Upper lobe of left lung (tissue), 6 donors: ENCODE measurements at regions not wholly inside any gene's neighbourhood (a gene's known extent, or its start where the extent isn't known, plus 50 kb on each side); places are given as distances from the start of the nearest gene placed in this dataset.
A peak's percentile ranks its signal among the peaks of the same experiment; 100 is the strongest.

Source experiments
- ATAC-seq, 2 donors: fragments of 200-7000 bp; cut with Tn5 transposase; one replicate each; pipeline ENCODE4 v1.9.1; 2022; ENCODE audit warnings: mild to moderate bottlenecking in 2 of 2, moderate library complexity in 2 of 2; ENCODE audit not compliant: low FRiP score in 2 of 2
- DNase-seq, 2 donors: peaks; one replicate each; pipeline ENCODE4 v3.0.0-alpha.2; 2019 to 2020
- H3K27ac ChIP-seq, 4 donors: fragments of 200-600 bp; sonication (generic); one replicate each; pipeline ENCODE4 v1.5.1; 2016 to 2019
- H3K27me3 ChIP-seq, 4 donors: fragments of 200-600 bp; sonication (generic); one replicate each; pipeline ENCODE4 v1.5.1; 2017 to 2019
- H3K36me3 ChIP-seq, 4 donors: fragments of 200-600 bp; sonication (generic); one replicate each; pipeline ENCODE4 v1.5.1; 2016 to 2019
- H3K4me1 ChIP-seq, 4 donors: fragments of 200-600 bp; sonication (generic); one replicate each; pipeline ENCODE4 v1.5.1; 2018 to 2019
- H3K4me3 ChIP-seq, 4 donors: fragments of 200-600 bp; sonication (generic); one replicate each; pipeline ENCODE4 v1.5.1; 2017 to 2019; ENCODE audit warnings: mild to moderate bottlenecking in 2 of 4, moderate library complexity in 1 of 4
- H3K9me3 ChIP-seq, 4 donors: fragments of 200-600 bp; sonication (generic); one replicate each; pipeline ENCODE4 v1.5.1; 2018 to 2019
- EP300 ChIP-seq, 4 donors: sonication (generic); formaldehyde crosslinking; IDR thresholded peaks; one replicate each; pipeline ENCODE4 v1.5.1; 2017; ENCODE audit warnings: antibody characterized with exemption in 4 of 4, control low read depth in 2 of 4
- POLR2A ChIP-seq, 4 donors: fragments of 450-650 bp; IDR thresholded peaks; one replicate each; pipeline ENCODE4 v1.5.1; 2016 to 2017; ENCODE audit warnings: antibody characterized with exemption in 4 of 4, mild to moderate bottlenecking in 2 of 4
- POLR2AphosphoS5 ChIP-seq, 2 donors: sonication (generic); formaldehyde crosslinking; IDR thresholded peaks; one replicate each; pipeline ENCODE4 v1.5.1; 2017; ENCODE audit warnings: antibody characterized with exemption in 2 of 2
- WGBS, 2 donors: methylation state at CpG; one replicate each; pipeline ENCODE4 v1.1.5; 2017 to 2018; 5-methylcytosine and 5-hydroxymethylcytosine counted together
- TF ChIP-seq, protein P1 (sequence below), 6 experiments: fragments of 450-650 bp in 4 of 6; fragments of 200-600 bp in 2 of 6; sonication (generic) in 2 of 6; IDR thresholded peaks; one replicate each; pipeline ENCODE4 v1.5.1; 2016 to 2019; ENCODE audit warnings: antibody characterized with exemption in 6 of 6
- donor health status: DM: no; HTN: no; CAD: no; lungs with moderate emphysema.
- donor health status: DM: no; HTN: yes; CAD: no; lungs with severe emphysema.

DNA sequence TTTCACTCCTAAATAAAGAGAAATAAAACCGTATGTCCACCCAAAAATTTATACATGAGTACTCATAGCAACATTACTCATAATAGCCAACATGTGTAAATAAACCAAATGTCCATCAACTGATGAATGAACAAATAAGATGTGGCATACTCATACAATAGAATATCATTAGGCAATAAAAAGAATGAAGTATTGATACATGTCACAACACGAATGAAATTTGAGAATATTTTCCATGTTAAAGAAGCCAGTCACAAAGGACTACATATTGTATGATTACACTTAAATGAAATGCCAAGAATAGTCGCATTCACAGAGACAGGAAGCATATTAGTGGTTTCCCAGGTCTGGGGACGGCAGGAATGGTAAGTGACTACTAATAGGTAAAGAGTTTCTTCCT is 869.2 kb downstream of the IGSF11 start:
- Histone ChIP-seq H3K9me3 (peaks cover 0 to 6% (median 0%) of the 10 kb centered on the region in 4 donors), H3K4me1 (no peaks in the 10 kb centered on the region), H3K27ac (no peak overlapping the region), H3K27me3 (no peaks in the 10 kb centered on the region), H3K36me3 (no peaks in the 10 kb centered on the region), H3K4me3 (no peak overlapping the region)
- TF ChIP-seq, protein P1, sequence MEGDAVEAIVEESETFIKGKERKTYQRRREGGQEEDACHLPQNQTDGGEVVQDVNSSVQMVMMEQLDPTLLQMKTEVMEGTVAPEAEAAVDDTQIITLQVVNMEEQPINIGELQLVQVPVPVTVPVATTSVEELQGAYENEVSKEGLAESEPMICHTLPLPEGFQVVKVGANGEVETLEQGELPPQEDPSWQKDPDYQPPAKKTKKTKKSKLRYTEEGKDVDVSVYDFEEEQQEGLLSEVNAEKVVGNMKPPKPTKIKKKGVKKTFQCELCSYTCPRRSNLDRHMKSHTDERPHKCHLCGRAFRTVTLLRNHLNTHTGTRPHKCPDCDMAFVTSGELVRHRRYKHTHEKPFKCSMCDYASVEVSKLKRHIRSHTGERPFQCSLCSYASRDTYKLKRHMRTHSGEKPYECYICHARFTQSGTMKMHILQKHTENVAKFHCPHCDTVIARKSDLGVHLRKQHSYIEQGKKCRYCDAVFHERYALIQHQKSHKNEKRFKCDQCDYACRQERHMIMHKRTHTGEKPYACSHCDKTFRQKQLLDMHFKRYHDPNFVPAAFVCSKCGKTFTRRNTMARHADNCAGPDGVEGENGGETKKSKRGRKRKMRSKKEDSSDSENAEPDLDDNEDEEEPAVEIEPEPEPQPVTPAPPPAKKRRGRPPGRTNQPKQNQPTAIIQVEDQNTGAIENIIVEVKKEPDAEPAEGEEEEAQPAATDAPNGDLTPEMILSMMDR (IDR thresholded peaks at IDR 0.05), result no peak
- TF ChIP-seq POLR2A (IDR thresholded peaks at IDR 0.05), result no peak
- no peak for TF ChIP-seq EP300 (IDR thresholded peaks at IDR 0.05)
- no peak for TF ChIP-seq POLR2AphosphoS5 (IDR thresholded peaks at IDR 0.05)
- ATAC-seq (no peak), DNase-seq (no peak)
- 64 to 67% methylated on average over 4 of the region's 4 CpGs for WGBS, 2 donors

DNA sequence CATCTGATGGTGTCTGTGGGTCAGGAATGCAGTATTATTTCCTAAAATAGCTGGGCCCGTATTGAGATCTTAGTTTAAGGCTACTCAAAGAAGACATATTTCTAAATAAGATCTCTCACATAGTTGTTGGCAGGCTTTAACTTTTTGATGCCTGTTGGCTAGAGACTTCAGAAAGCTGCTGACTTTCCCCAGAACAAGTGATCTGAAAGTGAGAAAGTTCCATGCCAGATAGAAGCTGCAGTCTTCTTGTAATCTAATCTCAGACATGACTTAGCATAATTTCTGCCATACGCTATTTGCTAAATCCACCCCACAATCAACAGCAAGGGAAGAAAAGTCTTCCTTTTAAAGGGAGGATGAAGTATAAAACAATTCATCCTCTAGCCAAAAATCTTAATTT is 867.1 kb downstream of the IGSF11 start:
- Histone ChIP-seq H3K27ac (no peak overlapping the region), H3K9me3 (peaks cover 0 to 12% (median 0%) of the 10 kb centered on the region in 4 donors), H3K4me3 (no peak overlapping the region), H3K27me3 (no peaks in the 10 kb centered on the region), H3K36me3 (no peaks in the 10 kb centered on the region), H3K4me1 (no peaks in the 10 kb centered on the region)
- TF ChIP-seq POLR2A (IDR thresholded peaks at IDR 0.05) (no peak), EP300 (IDR thresholded peaks at IDR 0.05) (no peak), POLR2AphosphoS5 (IDR thresholded peaks at IDR 0.05) (no peak)
- TF ChIP-seq, protein P1 (IDR thresholded peaks at IDR 0.05), result no peak
- ATAC-seq, result no peak
- WGBS, 2 donors, result 75 to 76% methylated on average over 2 of the region's 2 CpGs
- DNase-seq, result no peak

DNA sequence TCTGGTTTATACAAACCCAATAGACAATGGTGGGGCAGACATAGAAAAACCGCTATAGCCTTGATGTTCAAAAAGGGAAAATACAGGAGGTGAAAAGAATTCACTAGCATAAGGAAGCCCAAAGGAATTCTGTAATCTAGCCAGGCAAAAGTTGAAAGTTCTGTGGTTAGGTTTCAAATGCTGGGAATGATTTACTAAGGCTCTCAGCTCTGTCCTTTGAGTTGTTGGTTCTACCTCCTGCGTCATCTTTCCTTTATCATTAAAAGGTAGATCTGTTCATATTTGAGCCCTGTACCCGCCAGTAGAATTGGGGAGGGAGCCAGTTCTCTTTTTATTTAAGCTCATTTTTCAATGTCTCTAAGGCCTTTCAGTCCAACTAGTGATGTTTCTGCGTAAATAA is 866.5 kb downstream of the IGSF11 start:
- peaks cover 0 to 6% (median 0%) of the 10 kb centered on the region in 4 donors for H3K9me3 ChIP-seq
- no peaks in the 10 kb centered on the region for H3K4me1 ChIP-seq
- TF ChIP-seq, protein P1 (IDR thresholded peaks at IDR 0.05), result no peak
- TF ChIP-seq POLR2AphosphoS5 (IDR thresholded peaks at IDR 0.05), result no peak
- TF ChIP-seq POLR2A (IDR thresholded peaks at IDR 0.05), result no peak
- TF ChIP-seq EP300 (IDR thresholded peaks at IDR 0.05), result no peak
- H3K27me3 ChIP-seq, result no peaks in the 10 kb centered on the region
- DNase-seq, result no peak
- 83 to 86% methylated on average over 4 of the region's 4 CpGs for WGBS, 2 donors
- no peaks in the 10 kb centered on the region for H3K36me3 ChIP-seq
- no peak overlapping the region for H3K4me3 ChIP-seq
- H3K27ac ChIP-seq, result no peak overlapping the region
- no peak for ATAC-seq

DNA sequence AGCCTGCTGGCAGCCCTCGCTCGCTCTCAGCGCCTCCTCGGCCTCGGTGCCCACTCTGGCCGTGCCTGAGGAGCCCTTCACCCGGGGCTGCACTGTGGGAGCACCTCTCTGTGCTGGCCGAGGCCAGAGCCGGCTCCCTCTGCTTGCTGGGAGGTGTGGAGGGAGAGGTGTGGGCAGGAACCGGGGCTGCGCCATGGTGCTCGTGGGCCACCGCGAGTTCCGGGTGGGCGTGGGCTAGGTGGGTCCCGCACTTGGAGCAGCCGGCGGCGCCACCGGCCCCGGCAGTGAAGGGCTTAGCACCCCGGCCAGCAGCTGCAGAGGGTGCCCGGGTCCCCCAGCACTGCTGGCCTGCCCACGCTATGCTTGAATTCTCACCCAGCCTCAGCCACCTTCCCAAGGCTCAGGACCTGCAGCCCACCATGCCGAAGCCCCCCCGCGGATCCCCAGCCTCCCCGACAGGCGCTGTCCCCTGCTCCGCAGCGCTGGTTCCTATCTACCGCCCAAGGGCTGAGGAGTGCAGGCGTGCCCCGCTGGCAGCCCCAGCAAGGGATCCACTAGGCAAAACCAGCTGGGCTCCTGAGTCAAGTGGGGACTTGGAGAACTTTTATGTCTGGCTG is 863.3 kb downstream of the IGSF11 start:
- Histone ChIP-seq H3K4me1 (no peaks in the 10 kb centered on the region), H3K9me3 (peaks cover 0 to 6% (median 0%) of the 10 kb centered on the region in 4 donors), H3K27ac (no peak overlapping the region), H3K4me3 (no peak overlapping the region), H3K36me3 (no peaks in the 10 kb centered on the region), H3K27me3 (no peaks in the 10 kb centered on the region)
- peak in 1 of 2 donors; percentile 80 for DNase-seq
- peak in 1 of 2 donors; percentile 38 for ATAC-seq
- TF ChIP-seq POLR2AphosphoS5 (IDR thresholded peaks at IDR 0.05) (no peak), POLR2A (IDR thresholded peaks at IDR 0.05) (no peak), EP300 (IDR thresholded peaks at IDR 0.05) (no peak)
- TF ChIP-seq, protein P1 (IDR thresholded peaks at IDR 0.05), result no peak
- 91 to 96% methylated on average over 13 to 31 of the region's 35 CpGs for WGBS, 2 donors

DNA sequence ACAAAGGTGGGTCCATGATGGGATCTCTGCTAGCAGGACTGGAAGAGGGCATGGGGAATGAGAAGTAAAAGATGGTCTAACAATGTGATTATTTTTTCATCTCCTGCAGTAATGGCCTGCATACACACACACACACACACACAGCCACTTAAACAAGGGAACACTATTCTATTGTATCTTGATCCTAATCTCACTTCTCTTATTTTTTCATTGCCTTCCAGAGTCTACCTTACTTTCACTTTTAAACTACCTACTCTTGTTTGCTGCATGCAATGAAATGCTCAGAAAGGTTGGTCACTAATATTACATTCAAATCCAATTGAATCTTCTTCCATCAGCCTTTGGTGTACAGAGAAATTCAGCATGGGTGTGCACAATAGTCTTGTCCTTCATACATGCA is 853.8 kb downstream of the IGSF11 start:
- TF ChIP-seq, protein P1 (IDR thresholded peaks at IDR 0.05), result no peak
- TF ChIP-seq EP300 (IDR thresholded peaks at IDR 0.05) (no peak), POLR2AphosphoS5 (IDR thresholded peaks at IDR 0.05) (no peak), POLR2A (IDR thresholded peaks at IDR 0.05) (no peak)
- DNase-seq, result no peak
- H3K27ac ChIP-seq, result no peak overlapping the region

More for the DNA sequence above, 853.8 kb downstream of the IGSF11 start:
- ATAC-seq, result no peak
- Histone ChIP-seq H3K36me3 (no peaks in the 10 kb centered on the region), H3K27me3 (no peaks in the 10 kb centered on the region), H3K4me3 (no peak overlapping the region), H3K9me3 (no peaks in the 10 kb centered on the region), H3K4me1 (no peaks in the 10 kb centered on the region)
